SIG-M5 (cell line): ENCODE measurements at regions not wholly inside any gene's neighbourhood (a gene's known extent, or its start where the extent isn't known, plus 50 kb on each side); places are given as distances from the start of the nearest gene placed in this dataset.

Experiments
- DNase-seq: peaks from one replicate; lab custom pipeline; 2025; lab: John Stamatoyannopoulos, UW

DNA sequence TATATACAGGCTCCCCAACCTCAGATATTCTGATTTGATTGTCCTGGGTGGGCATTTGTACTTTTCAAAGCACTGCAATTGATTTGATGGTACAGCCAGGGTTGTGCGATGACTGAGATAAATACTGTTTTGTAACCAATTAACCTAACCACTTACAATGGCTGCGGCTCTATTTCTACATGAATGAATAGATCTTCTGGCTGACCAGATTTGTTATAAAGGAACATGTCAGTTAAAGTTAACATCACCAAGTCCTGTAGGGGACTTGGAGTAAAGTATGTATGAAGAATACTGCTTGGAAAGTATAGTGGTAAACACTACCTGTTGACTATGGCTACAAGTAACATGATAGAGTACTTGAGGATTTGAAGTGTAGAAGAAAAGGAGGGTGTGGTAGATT, 369.2 kb upstream of the JAG1 start:
- DNase-seq = no peak

- DNase-seq = no peak
Measured at GRCh38 chr20:11044561-11044960, 370.8 kb upstream of the JAG1 start.

- DNase-seq = no peak
Measured at GRCh38 chr20:11045412-11046175, 371.8 kb upstream of the JAG1 start.

DNA sequence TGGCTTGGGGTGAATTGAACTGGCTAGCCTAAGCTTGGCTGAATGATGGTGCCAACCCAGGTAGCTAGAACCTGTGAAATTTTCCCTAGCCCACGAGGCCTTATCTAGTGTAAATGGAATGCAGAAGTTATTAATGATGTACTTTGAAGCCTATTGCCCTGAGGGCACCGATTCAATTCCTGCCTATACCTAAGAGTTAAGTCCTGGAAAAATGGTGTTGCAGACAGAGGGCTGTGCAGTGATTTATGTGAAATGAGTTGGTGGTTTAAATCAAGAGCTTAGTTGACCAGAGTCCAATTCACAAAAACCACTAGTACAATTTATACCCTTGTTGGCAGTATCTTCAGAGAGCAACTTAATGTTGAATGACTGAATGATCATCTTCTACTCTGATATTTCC, 373.8 kb upstream of the JAG1 start:
- DNase-seq = no peak

GRCh38 chr20:11048739-11049138, 374.9 kb upstream of the JAG1 start:
- no peak for DNase-seq

- no peak for DNase-seq
Measured at GRCh38 chr20:11050350-11050749, 376.6 kb upstream of the JAG1 start.

DNA sequence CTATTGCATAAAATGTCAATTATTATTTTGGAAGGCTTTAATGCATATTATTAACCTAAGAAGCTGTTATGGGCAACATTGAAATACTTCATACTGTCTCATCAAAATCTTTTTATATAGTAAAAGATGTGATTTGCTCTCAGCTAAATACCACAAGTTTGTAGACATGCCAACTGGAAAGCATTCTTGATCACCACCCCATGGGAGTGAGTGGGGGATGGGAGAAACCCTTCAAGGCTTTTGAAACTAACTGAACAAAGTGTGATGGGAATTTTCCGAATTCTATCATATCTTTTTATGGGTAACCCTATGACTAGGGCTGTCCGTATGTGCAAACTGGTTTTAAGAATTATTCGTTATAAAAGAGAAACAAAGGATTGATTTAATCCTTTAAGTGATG, 377.3 kb upstream of the JAG1 start:
- DNase-seq = no peak

- no peak for DNase-seq
Measured at GRCh38 chr20:11053310-11053709, 379.5 kb upstream of the JAG1 start.

DNA sequence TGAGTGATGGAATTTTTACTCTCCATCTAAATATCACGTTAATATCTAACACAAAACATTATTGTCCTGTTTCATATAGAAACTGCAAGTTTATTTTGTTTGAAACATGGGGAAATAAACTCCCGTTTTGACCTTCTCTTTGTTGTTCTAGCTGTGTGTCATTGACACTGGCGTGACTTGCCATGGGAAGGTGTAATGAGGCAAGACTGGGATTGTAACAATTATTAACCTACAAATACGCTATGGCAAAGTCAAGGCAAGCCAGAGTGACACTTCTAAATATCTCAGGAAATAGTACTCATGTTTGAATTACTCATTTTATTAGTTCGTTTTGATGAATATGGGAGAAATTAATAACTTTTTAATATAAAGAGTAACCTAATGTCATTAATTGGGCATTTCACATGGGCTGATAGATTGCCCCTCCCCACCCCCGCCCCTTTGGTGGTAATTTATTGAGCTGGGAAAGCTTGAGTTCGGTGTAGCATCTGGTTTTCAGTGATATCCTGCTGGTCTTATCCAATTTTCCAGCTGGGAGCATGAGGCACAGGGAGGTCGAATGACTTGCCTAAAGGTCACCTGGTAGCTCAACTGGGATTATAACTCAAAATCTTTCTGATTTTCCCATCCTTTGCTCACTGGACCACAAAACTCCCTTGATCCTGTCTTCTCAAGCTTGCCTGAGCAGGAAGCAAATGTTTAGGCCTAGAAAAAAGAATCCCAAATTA, 380.6 kb upstream of the JAG1 start:
- DNase-seq = no peak

GRCh38 chr20:11056414-11056813, 382.6 kb upstream of the JAG1 start:
- no peak for DNase-seq

DNA sequence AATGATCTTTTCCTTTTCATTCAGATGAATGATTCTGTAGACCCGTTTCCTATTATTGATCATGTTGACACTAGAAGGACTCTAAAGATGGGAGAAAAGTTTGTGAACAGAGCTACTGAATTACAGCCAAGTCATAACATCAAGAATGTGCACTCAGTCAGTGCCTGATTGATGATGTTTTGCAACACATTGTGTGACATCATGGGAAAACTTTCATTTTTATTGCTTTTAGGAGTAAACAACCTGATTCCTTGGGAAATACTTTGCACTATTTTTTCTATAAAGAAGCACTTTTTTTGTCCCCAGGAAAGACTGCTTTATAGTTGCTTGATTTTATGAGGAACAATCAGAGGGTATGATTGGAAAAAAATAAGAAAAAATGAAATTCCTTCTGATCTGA, 383.8 kb upstream of the JAG1 start:
- no peak for DNase-seq

DNA sequence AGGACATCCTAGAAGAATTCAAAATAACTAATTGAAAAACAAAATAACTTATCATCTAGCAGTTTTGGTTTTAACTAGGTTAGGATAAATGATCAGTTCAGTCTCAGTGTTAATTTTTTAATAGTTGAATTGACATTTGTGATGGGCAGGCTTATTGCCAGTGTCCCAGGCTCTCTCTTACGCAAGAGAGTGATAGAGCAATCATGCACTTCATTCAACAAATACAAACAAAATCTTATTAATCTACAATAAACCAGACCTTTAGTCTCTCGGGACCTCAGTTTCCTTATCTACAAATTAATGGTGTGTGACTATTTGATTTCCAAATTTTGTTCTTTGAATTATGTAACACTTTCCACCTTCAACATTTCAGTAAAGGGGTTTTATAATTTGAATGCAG, 385.9 kb upstream of the JAG1 start:
- DNase-seq = no peak

DNA sequence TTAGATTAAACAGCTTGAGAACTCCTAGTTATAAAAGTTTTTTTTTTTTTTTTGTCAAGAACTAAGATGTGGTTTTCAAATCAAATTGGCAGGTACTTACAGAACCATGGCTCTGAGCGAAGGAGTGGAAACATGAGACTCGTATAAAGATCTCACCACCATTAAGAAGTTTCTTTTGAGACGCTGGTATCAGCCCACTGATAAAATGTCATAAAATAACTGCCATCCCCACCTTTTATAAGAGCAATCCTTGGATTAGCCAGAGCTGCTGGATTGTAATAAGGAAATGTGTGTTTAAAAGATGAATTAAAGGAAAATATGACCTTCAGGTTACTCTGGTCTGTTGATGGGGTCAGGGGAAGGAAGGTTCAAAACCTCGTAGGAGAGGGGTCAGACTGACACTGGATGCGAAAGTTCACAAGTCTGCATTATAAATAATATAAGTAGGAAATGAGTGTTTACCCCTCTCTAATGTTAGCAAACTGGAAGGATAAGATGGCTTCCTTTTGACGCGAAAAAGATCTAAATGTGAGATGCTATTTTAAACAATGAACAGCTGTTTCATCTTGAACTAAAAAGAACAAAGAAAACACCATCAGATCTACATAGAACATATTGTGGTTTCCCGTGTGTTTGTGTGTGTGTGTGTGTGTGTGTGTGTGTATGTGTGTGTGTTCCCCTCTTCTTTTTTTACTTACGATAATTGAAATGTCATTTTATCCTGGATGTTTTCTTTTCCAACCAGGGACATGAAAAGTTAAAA, 386.8 kb upstream of the JAG1 start:
- DNase-seq = no peak

GRCh38 chr20:11063444-11063843, 389.6 kb upstream of the JAG1 start:
- no peak for DNase-seq

DNA sequence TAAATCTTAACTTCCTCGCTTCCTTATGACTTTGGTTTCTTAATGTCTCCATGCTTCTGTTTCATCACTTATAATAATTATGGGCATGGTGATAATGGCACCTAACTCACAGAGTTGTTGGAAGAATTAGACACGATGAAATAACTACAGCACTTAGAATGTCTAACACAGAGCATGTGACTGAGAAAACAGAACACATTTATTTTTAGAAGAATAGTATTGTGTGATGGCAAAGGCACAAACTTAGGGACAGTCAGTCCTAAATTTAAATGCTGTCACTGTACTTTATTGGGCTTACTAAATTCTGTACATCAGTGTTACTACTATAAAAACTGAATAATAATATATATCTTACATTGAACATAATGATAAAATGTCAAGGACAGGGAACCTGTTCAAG, 391.1 kb upstream of the JAG1 start:
- no peak for DNase-seq

DNA sequence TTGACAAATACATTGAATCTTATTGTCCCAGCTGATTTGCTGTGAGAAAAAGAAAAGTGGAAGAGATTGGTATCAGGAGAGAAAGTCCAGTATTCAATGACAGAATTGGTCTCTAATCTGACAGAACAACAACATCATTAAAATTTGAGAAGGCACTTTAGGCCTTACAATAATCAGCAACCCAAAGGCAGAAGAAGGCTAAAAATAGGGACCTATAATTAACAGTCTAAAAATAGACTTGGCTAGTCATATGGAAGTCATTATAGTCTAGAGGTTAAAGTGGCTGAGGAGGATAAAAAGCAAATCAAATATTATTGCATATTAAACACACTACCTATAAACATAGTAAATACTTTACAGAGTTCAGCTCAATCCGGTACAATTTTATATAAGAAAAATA, 393.6 kb upstream of the JAG1 start:
- DNase-seq = no peak

- no peak for DNase-seq
Measured at GRCh38 chr20:11072982-11073381, 399.2 kb upstream of the JAG1 start.

- no peak for DNase-seq
Measured at GRCh38 chr20:11076434-11077105, 402.8 kb upstream of the JAG1 start.

DNA sequence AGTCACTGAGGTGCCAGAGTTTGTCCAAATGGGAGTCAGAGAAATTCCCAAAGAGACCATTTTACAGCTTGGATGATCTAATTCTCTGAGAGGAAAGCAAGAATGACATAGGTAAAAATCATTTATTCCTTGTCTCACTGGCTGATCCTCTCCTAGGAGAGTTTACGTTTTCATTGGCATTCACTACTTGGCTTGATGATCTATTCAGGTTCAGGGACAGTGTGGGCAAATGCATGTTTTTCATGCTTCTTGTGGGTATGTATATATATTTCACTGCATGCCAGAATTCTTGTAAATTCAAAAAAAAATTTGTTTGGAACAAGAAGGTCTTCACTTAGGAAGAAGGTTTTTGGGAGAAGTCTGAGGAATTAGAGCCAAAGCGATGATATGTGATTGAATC, 403.4 kb upstream of the JAG1 start:
- no peak for DNase-seq

- no peak for DNase-seq
Measured at GRCh38 chr20:11080010-11080409, 406.2 kb upstream of the JAG1 start.

- DNase-seq = no peak
Measured at GRCh38 chr20:11080781-11081377, 407.1 kb upstream of the JAG1 start.

DNA sequence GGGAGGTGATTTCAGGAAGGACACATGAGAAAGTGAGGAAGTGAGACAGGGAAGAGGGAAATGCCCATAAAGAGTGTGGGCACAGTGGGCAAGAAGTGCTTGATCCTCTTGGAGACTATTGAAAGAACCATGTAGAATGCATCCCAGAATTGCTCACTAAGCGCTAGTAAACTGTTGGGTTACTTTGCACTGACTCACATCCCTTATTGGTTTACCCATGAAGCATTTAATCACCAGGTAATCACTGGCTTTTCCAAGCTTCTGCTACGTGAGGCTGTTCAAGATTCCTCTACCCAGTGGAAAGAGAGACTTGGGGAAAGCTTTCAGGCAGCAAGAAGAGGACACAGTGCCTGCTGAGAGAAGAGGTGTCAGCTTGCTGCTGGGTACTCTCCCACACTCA, 410.0 kb upstream of the JAG1 start:
- DNase-seq = no peak
